ENCODE measurements at regions not wholly inside any gene's neighbourhood (a gene's known extent, or its start where the extent isn't known, plus 50 kb on each side); places are given as distances from the start of the nearest gene placed in this dataset.

GRCh38 chr14:71488703-71489191, 443.5 kb upstream of the RGS6 start:
- H3K27ac ChIP-seq: no peak overlapping the region
- H3K4me3 ChIP-seq (IDR thresholded peaks at IDR 0.05; ENCODE audit: insufficient read depth, low read depth, low read length): no peak overlapping the region
- no peaks in the 10 kb centered on the region for H3K27me3 ChIP-seq (ENCODE audit: insufficient read depth, low read depth)
- no peak overlapping the region for H3K9ac ChIP-seq
- no peaks in the 10 kb centered on the region for H3K36me3 ChIP-seq (ENCODE audit: insufficient read depth)
- no peak overlapping the region for H3K4me2 ChIP-seq
- no peaks in the 10 kb centered on the region for H4K20me1 ChIP-seq (ENCODE audit: insufficient read depth)
- no peaks in the 10 kb centered on the region for H3K79me2 ChIP-seq (ENCODE audit: insufficient read depth, low read depth)
- TF ChIP-seq CTCF (conservative IDR thresholded peaks at IDR 0.05; ENCODE audit: low read depth, low read length): no peak
- no peak overlapping the region for H2AFZ ChIP-seq (ENCODE audit: low read depth)
- H3K4me1 ChIP-seq (ENCODE audit: low read depth, poor library complexity, severe bottlenecking): no peaks in the 10 kb centered on the region

GRCh38 chr14:71489742-71490141, 442.5 kb upstream of the RGS6 start:
- Histone ChIP-seq H3K36me3 (ENCODE audit: insufficient read depth) (no peaks in the 10 kb centered on the region), H3K4me2 (no peak overlapping the region), H3K79me2 (ENCODE audit: insufficient read depth, low read depth) (no peaks in the 10 kb centered on the region), H3K27ac (no peak overlapping the region), H3K9ac (no peak overlapping the region), H4K20me1 (ENCODE audit: insufficient read depth) (no peaks in the 10 kb centered on the region), H3K4me1 (ENCODE audit: low read depth, poor library complexity, severe bottlenecking) (no peaks in the 10 kb centered on the region), H3K4me3 (IDR thresholded peaks at IDR 0.05; ENCODE audit: insufficient read depth, low read depth, low read length) (no peak overlapping the region), H3K27me3 (ENCODE audit: insufficient read depth, low read depth) (no peaks in the 10 kb centered on the region), H2AFZ (ENCODE audit: low read depth) (no peak overlapping the region)
- TF ChIP-seq CTCF (conservative IDR thresholded peaks at IDR 0.05; ENCODE audit: low read depth, low read length): no peak

- no peaks in the 10 kb centered on the region for H3K27me3 ChIP-seq (ENCODE audit: insufficient read depth, low read depth)
- H4K20me1 ChIP-seq (ENCODE audit: insufficient read depth): no peaks in the 10 kb centered on the region
- H3K27ac ChIP-seq: no peak overlapping the region
- no peak overlapping the region for H2AFZ ChIP-seq (ENCODE audit: low read depth)
- no peak overlapping the region for H3K4me2 ChIP-seq
- TF ChIP-seq CTCF (conservative IDR thresholded peaks at IDR 0.05; ENCODE audit: low read depth, low read length): no peak
- no peak overlapping the region for H3K9ac ChIP-seq
- H3K4me3 ChIP-seq (IDR thresholded peaks at IDR 0.05; ENCODE audit: insufficient read depth, low read depth, low read length): no peak overlapping the region
- no peaks in the 10 kb centered on the region for H3K79me2 ChIP-seq (ENCODE audit: insufficient read depth, low read depth)
- H3K36me3 ChIP-seq (ENCODE audit: insufficient read depth): no peaks in the 10 kb centered on the region
- peaks cover 4% of the 10 kb centered on the region for H3K4me1 ChIP-seq (ENCODE audit: low read depth, poor library complexity, severe bottlenecking)
Observed at GRCh38 chr14:71491931-71492330, 440.3 kb upstream of the RGS6 start.

GRCh38 chr14:71492346-71492745, 439.9 kb upstream of the RGS6 start:
- TF ChIP-seq CTCF (conservative IDR thresholded peaks at IDR 0.05; ENCODE audit: low read depth, low read length): no peak
- Histone ChIP-seq H3K79me2 (ENCODE audit: insufficient read depth, low read depth) (no peaks in the 10 kb centered on the region), H3K27ac (no peak overlapping the region)

More at GRCh38 chr14:71492346-71492745, 439.9 kb upstream of the RGS6 start:
- H3K36me3 ChIP-seq (ENCODE audit: insufficient read depth): no peaks in the 10 kb centered on the region
- H3K4me1 ChIP-seq (ENCODE audit: low read depth, poor library complexity, severe bottlenecking): peaks cover 7% of the 10 kb centered on the region
- no peak overlapping the region for H3K4me3 ChIP-seq (IDR thresholded peaks at IDR 0.05; ENCODE audit: insufficient read depth, low read depth, low read length)
- no peaks in the 10 kb centered on the region for H3K27me3 ChIP-seq (ENCODE audit: insufficient read depth, low read depth)
- H3K4me2 ChIP-seq: no peak overlapping the region
- H3K9ac ChIP-seq: no peak overlapping the region
- no peak overlapping the region for H2AFZ ChIP-seq (ENCODE audit: low read depth)
- no peaks in the 10 kb centered on the region for H4K20me1 ChIP-seq (ENCODE audit: insufficient read depth)
